ENCODE measurements at regions not wholly inside any gene's neighbourhood (a gene's known extent, or its start where the extent isn't known, plus 50 kb on each side); places are given as distances from the start of the nearest gene placed in this dataset.

DNA sequence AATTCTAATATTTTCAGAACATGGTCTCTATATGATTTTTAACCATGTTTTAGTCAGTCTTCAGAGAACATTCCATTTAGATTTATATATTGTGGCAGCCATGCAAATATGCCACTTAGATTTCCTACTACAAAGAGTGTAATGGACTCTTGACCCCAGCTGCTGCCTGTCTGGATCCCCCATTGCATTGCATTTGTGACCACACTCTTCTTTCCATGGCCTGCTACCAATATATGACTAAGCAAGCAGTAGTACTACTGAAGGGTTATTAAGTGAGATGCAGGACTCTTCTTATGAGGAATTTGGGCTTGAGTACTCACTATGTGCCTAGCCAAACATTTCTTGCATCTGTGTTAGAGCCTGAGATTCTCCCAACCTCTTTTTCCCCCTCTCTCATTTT is 306.8 kb downstream of the PDHA2 start:
- TF ChIP-seq ESRRG (CRISPR knock-in tag; IDR thresholded peaks at IDR 0.05) (no peak), ZFP30 (CRISPR knock-in tag; IDR thresholded peaks at IDR 0.05) (no peak), TOX (CRISPR knock-in tag; IDR thresholded peaks at IDR 0.05; ENCODE audit: borderline replicate concordance) (no peak), OSR1 (CRISPR knock-in tag; IDR thresholded peaks at IDR 0.05) (no peak), ARNTL (CRISPR knock-in tag; IDR thresholded peaks at IDR 0.05; ENCODE audit: borderline replicate concordance, low read depth) (no peak), PPARA (CRISPR knock-in tag; IDR thresholded peaks at IDR 0.05; ENCODE audit: borderline replicate concordance) (no peak), ZNF8 (CRISPR knock-in tag; IDR thresholded peaks at IDR 0.05) (no peak), RARB (CRISPR knock-in tag; IDR thresholded peaks at IDR 0.05) (no peak), GLIS3 (CRISPR knock-in tag; IDR thresholded peaks at IDR 0.05) (no peak), ZFP3 (CRISPR knock-in tag; IDR thresholded peaks at IDR 0.05) (no peak)
- TF ChIP-seq, protein P1, sequence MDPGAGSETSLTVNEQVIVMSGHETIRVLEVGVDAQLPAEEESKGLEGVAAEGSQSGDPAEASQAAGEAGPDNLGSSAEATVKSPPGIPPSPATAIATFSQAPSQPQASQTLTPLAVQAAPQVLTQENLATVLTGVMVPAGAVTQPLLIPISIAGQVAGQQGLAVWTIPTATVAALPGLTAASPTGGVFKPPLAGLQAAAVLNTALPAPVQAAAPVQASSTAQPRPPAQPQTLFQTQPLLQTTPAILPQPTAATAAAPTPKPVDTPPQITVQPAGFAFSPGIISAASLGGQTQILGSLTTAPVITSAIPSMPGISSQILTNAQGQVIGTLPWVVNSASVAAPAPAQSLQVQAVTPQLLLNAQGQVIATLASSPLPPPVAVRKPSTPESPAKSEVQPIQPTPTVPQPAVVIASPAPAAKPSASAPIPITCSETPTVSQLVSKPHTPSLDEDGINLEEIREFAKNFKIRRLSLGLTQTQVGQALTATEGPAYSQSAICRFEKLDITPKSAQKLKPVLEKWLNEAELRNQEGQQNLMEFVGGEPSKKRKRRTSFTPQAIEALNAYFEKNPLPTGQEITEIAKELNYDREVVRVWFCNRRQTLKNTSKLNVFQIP (CRISPR knock-in tag; IDR thresholded peaks at IDR 0.05; ENCODE audit: borderline replicate concordance, low read depth): no peak
- TF ChIP-seq, protein P2, sequence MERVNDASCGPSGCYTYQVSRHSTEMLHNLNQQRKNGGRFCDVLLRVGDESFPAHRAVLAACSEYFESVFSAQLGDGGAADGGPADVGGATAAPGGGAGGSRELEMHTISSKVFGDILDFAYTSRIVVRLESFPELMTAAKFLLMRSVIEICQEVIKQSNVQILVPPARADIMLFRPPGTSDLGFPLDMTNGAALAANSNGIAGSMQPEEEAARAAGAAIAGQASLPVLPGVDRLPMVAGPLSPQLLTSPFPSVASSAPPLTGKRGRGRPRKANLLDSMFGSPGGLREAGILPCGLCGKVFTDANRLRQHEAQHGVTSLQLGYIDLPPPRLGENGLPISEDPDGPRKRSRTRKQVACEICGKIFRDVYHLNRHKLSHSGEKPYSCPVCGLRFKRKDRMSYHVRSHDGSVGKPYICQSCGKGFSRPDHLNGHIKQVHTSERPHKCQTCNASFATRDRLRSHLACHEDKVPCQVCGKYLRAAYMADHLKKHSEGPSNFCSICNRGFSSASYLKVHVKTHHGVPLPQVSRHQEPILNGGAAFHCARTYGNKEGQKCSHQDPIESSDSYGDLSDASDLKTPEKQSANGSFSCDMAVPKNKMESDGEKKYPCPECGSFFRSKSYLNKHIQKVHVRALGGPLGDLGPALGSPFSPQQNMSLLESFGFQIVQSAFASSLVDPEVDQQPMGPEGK (CRISPR knock-in tag; IDR thresholded peaks at IDR 0.05; ENCODE audit: borderline replicate concordance): no peak
- TF ChIP-seq, protein P3, sequence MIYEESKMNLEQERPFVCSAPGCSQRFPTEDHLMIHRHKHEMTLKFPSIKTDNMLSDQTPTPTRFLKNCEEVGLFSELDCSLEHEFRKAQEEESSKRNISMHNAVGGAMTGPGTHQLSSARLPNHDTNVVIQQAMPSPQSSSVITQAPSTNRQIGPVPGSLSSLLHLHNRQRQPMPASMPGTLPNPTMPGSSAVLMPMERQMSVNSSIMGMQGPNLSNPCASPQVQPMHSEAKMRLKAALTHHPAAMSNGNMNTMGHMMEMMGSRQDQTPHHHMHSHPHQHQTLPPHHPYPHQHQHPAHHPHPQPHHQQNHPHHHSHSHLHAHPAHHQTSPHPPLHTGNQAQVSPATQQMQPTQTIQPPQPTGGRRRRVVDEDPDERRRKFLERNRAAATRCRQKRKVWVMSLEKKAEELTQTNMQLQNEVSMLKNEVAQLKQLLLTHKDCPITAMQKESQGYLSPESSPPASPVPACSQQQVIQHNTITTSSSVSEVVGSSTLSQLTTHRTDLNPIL (CRISPR knock-in tag; IDR thresholded peaks at IDR 0.05; ENCODE audit: low read depth): no peak
